Osteoblast (primary cell): ENCODE measurements at regions not wholly inside any gene's neighbourhood (a gene's known extent, or its start where the extent isn't known, plus 50 kb on each side); places are given as distances from the start of the nearest gene placed in this dataset.
"Not testable (repeated sequence)": the region's sequence is repeated elsewhere in the genome, so short reads cannot be mapped to it uniquely, and the experiment has no call there.

Source experiments
- DNase-seq: peaks from one replicate; pipeline ENCODE4 v3.0.0; 2011; ENCODE audit warnings: low spot score, mixed read lengths; ENCODE audit not compliant: insufficient read length; ENCODE audit errors: missing footprints
- H2AFZ ChIP-seq: 2 replicates; pipeline ENCODE4 v1.6.0; 2011; ENCODE audit warnings: mild to moderate bottlenecking, low read length
- H3K27ac ChIP-seq: 2 replicates; pipeline ENCODE4 v1.5.1; 2011; ENCODE audit warnings: mild to moderate bottlenecking, low read depth, low read length, moderate library complexity
- H3K27me3 ChIP-seq: 2 replicates; pipeline ENCODE4 v1.6.0; 2012; ENCODE audit warnings: mild to moderate bottlenecking, control low read depth, inconsistent platforms, low read length, moderate library complexity; ENCODE audit not compliant: insufficient read depth
- H3K36me3 ChIP-seq: 2 replicates; pipeline ENCODE4 v1.5.1; 2011; ENCODE audit warnings: mild to moderate bottlenecking, low read length, control low read depth, moderate library complexity; ENCODE audit not compliant: insufficient read depth
- H3K4me1 ChIP-seq: 2 replicates; pipeline ENCODE4 v1.5.1; 2011; ENCODE audit warnings: mild to moderate bottlenecking, low read length, control low read depth, moderate library complexity; ENCODE audit not compliant: insufficient read depth
- H3K4me2 ChIP-seq: 2 replicates; pipeline ENCODE4 v1.6.0; 2011; ENCODE audit warnings: mild to moderate bottlenecking, low read length; ENCODE audit not compliant: insufficient read depth
- H3K4me3 ChIP-seq: fragments of 200-600 bp; sonication (generic); 3 replicates; pipeline ENCODE4 v1.5.1; 2012; ENCODE audit warnings: mild to moderate bottlenecking, low read length, inconsistent platforms; ENCODE audit not compliant: insufficient read depth
- H3K79me2 ChIP-seq: 2 replicates; pipeline ENCODE4 v1.6.0; 2012; ENCODE audit warnings: mild to moderate bottlenecking, low read length, control low read depth, inconsistent platforms; ENCODE audit not compliant: insufficient read depth
- H3K9me3 ChIP-seq: 2 replicates; pipeline ENCODE4 v1.5.1; 2011; ENCODE audit warnings: low read depth, low read length, control low read depth
- H4K20me1 ChIP-seq: 2 replicates; pipeline ENCODE4 v1.6.0; 2012; ENCODE audit warnings: mild to moderate bottlenecking, low read length, control low read depth; ENCODE audit not compliant: insufficient read depth
- CTCF ChIP-seq: IDR thresholded peaks from 2 replicates; pipeline ENCODE4 v1.5.1; 2011; ENCODE audit warnings: mild to moderate bottlenecking, low read depth, low read length, moderate library complexity; ENCODE audit errors: extremely low read depth

- H3K4me2 ChIP-seq: no peak overlapping the region
- H3K4me3 ChIP-seq: no peak overlapping the region
- DNase-seq: no peak
- H4K20me1 ChIP-seq: no peaks in the 10 kb centered on the region
- no peaks in the 10 kb centered on the region for H3K27me3 ChIP-seq
- H3K79me2 ChIP-seq: no peaks in the 10 kb centered on the region
- H3K9me3 ChIP-seq: no peaks in the 10 kb centered on the region
- H2AFZ ChIP-seq: no peak overlapping the region
- no peaks in the 10 kb centered on the region for H3K4me1 ChIP-seq
- H3K36me3 ChIP-seq: no peaks in the 10 kb centered on the region
- TF ChIP-seq CTCF: no peak
- H3K27ac ChIP-seq: no peak overlapping the region
These were observed 53.9 kb upstream of the RCE1 start for GRCh38 chr11:66789097-66789890.

- Histone ChIP-seq H3K27ac (no peak overlapping the region), H3K27me3 (no peaks in the 10 kb centered on the region), H3K36me3 (no peaks in the 10 kb centered on the region), H2AFZ (no peak overlapping the region), H3K4me3 (no peak overlapping the region), H4K20me1 (no peaks in the 10 kb centered on the region), H3K9me3 (no peaks in the 10 kb centered on the region), H3K4me2 (no peak overlapping the region), H3K79me2 (no peaks in the 10 kb centered on the region), H3K4me1 (no peaks in the 10 kb centered on the region)
- no peak for TF ChIP-seq CTCF
- DNase-seq: no peak
These were observed 55.1 kb upstream of the RCE1 start for GRCh38 chr11:66787934-66788758.

DNA sequence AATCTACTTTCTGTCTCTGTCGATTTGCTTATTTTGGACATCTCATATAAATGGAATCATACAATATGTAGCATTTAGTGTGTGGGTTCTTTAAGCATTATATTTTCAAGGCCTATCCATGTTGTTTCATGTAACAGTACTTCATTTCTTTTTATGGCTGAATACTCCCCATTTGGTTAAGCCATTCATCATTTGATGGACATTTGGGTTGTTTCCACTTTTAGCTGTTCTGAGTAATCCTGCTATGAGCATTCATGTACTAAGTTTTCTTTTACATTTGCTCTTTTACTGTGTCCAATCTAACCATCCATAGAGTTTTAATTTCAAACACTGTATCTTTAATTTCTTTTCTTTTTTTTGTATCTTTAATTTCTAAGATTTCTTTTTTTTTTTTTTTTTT, 55.6 kb upstream of the SPTBN2 start:
- Histone ChIP-seq H3K27me3 (no peaks in the 10 kb centered on the region), H3K9me3 (no peaks in the 10 kb centered on the region), H3K36me3 (no peaks in the 10 kb centered on the region), H2AFZ (peak overlapping the region; percentile 25), H3K4me1 (no peaks in the 10 kb centered on the region), H3K27ac (no peak overlapping the region), H3K79me2 (no peaks in the 10 kb centered on the region), H4K20me1 (no peaks in the 10 kb centered on the region), H3K4me3 (no peak overlapping the region), H3K4me2 (no peak overlapping the region)
- no peak for DNase-seq
- TF ChIP-seq CTCF: no peak

DNA sequence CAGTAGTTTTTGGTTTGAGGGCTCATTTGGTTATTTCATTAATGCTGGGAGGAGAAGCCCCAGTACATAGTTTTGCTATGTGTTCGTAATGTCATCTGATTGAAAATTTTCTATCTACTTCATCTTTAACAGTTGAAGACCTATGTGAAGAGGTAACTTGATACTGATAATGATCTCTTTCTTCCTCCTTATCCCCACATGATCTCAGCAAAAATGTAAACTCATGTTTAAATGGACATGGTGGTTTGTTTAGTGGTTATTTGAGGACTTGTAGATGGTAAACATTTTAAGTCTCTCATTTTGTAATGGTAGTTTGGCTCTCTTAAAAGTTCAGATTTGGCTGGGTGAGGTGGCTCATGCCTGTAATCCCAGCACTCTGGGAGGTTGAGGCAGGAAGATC, 53.7 kb upstream of the SPTBN2 start:
- Histone ChIP-seq H3K79me2 (no peaks in the 10 kb centered on the region), H3K9me3 (no peaks in the 10 kb centered on the region), H2AFZ (no peak overlapping the region), H3K27ac (no peak overlapping the region), H3K36me3 (no peaks in the 10 kb centered on the region), H3K4me2 (no peak overlapping the region), H3K27me3 (no peaks in the 10 kb centered on the region), H4K20me1 (no peaks in the 10 kb centered on the region), H3K4me3 (no peak overlapping the region), H3K4me1 (no peaks in the 10 kb centered on the region)
- DNase-seq: no peak
- no peak for TF ChIP-seq CTCF

- H2AFZ ChIP-seq, H3K4me2 ChIP-seq, H3K79me2 ChIP-seq, H3K4me1 ChIP-seq, H3K27ac ChIP-seq, H3K9me3 ChIP-seq, H4K20me1 ChIP-seq, DNase-seq, H3K4me3 ChIP-seq, H3K27me3 ChIP-seq, H3K36me3 ChIP-seq: not testable (repeated sequence)
These were observed 50.6 kb upstream of the SPTBN2 start for GRCh38 chr11:66779651-66780050.
